PC-9 (cell line): ENCODE measurements at regions not wholly inside any gene's neighbourhood (a gene's known extent, or its start where the extent isn't known, plus 50 kb on each side); places are given as distances from the start of the nearest gene placed in this dataset.

ENCODE experiments used
- CTCF ChIP-seq: fragments of 200-600 bp; sonication (generic); conservative IDR thresholded peaks from 2 replicates; pipeline ENCODE4 v1.6.1; 2017; ENCODE audit warnings: mixed run types, antibody characterized with exemption, mild to moderate bottlenecking, moderate library complexity
- EZH2 ChIP-seq: fragments of 200-600 bp; sonication (generic); IDR thresholded peaks from 2 replicates; pipeline ENCODE4 v1.8.0; 2017; ENCODE audit warnings: antibody characterized with exemption, low read depth

GRCh38 chr11:106568632-106569031 is 449.6 kb downstream of the GUCY1A2 start:
- TF ChIP-seq CTCF (no peak), EZH2 (no peak)
